ENCODE measurements at regions not wholly inside any gene's neighbourhood (a gene's known extent, or its start where the extent isn't known, plus 50 kb on each side); places are given as distances from the start of the nearest gene placed in this dataset.

DNA sequence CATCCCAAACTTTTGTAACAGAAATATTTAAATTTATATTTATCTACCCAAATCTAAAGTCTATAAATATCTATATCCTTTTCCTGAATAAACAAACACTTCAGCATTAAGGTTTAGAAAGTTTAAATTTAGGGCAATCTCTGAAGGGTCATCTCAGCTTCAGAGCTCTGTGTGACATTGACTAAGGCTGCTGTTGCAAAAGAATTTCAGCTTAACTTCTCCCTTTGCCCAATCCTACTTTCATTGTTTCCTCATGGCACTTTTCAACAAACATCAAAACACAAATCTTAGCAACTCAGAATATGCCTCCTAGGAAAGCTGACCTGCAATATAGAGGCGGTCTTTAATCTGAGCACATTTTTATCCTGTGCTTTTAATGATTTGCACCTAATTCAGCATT is 79.7 kb upstream of the BANK1 start:
- DNase-seq (ENCODE audit: low read depth) = no peak
- Histone ChIP-seq H3K36me3 (ENCODE audit: control insufficient read depth, insufficient read depth, low read length) (no peaks in the 10 kb centered on the region), H3K27me3 (ENCODE audit: control insufficient read depth, insufficient read depth, low read length) (no peaks in the 10 kb centered on the region), H3K4me3 (ENCODE audit: low read depth, low read length) (no peak overlapping the region)
- POLR2A ChIA-PET = no interaction called here
- CTCF ChIA-PET = interaction anchor here (0.6 kb wide), 1 partner anchor 813 kb away, joined by 3 read pairs; no protein-coding TSS in a partner anchor
- TF ChIP-seq, protein P1, sequence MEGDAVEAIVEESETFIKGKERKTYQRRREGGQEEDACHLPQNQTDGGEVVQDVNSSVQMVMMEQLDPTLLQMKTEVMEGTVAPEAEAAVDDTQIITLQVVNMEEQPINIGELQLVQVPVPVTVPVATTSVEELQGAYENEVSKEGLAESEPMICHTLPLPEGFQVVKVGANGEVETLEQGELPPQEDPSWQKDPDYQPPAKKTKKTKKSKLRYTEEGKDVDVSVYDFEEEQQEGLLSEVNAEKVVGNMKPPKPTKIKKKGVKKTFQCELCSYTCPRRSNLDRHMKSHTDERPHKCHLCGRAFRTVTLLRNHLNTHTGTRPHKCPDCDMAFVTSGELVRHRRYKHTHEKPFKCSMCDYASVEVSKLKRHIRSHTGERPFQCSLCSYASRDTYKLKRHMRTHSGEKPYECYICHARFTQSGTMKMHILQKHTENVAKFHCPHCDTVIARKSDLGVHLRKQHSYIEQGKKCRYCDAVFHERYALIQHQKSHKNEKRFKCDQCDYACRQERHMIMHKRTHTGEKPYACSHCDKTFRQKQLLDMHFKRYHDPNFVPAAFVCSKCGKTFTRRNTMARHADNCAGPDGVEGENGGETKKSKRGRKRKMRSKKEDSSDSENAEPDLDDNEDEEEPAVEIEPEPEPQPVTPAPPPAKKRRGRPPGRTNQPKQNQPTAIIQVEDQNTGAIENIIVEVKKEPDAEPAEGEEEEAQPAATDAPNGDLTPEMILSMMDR (IDR thresholded peaks at IDR 0.05; ENCODE audit: insufficient read depth, low read depth, low read length) = no peak

DNA sequence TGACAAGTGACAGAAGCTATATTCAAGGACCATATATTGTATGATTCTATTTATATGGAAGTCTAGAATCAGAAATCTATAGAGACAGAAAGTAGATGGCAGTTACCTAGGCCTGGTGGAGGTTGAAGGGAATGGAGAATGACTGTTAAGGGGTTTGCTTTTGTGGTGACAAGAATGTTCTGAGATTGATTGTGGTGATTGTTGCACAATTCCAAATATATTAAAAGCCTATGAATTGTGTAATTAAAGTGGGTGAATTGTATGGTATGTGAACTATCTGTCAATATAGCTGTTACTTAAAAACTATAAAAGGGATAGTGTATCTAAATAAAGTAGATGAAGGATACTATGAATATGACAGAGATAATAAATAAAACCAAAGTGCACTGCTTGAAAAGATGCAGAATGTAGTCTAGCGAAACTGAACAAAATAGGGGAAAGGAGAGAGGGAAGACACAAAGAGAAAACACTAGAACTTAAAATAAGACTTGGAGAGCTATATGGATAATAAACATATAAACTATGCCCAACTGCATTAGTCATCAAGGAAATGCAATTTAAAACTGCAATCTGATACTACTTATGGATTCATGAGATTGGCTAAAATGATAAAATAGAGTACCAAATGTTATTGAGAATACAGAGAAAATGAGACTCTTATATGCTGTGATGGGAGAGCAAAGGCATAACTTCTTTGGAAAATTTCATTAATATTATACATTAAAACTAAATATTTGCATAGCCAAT is 82.1 kb upstream of the BANK1 start:
- ChIA-PET CTCF (no interaction called here), POLR2A (no interaction called here)
- TF ChIP-seq, protein P1 (IDR thresholded peaks at IDR 0.05; ENCODE audit: insufficient read depth, low read depth, low read length) = no peak
- no peak for DNase-seq (ENCODE audit: low read depth)
- H3K36me3 ChIP-seq (ENCODE audit: control insufficient read depth, insufficient read depth, low read length) = no peaks in the 10 kb centered on the region
- H3K27me3 ChIP-seq (ENCODE audit: control insufficient read depth, insufficient read depth, low read length) = no peaks in the 10 kb centered on the region
- H3K4me3 ChIP-seq (ENCODE audit: low read depth, low read length) = no peak overlapping the region

DNA sequence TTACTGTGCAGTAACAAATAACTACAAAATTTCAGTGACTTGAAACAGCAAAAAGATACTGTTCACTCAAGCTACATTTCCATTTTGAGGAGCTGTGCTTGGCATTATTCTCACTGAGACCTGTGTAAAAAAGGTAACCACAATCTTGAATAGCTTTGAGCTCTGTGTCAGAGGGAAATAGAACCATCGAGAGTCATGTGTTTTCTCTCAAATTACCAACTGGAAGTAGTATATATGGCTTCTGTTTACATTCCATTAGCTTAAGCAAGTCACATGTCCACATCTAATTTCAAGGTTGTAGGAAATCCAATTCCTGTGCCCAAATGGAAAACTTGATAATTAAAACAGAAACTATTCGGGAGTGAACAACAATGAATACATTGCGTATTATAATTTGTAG is 82.9 kb upstream of the BANK1 start:
- DNase-seq (ENCODE audit: low read depth) = no peak
- H3K27me3 ChIP-seq (ENCODE audit: control insufficient read depth, insufficient read depth, low read length) = no peaks in the 10 kb centered on the region
- ChIA-PET POLR2A (no interaction called here), CTCF (interaction anchor here (1.2 kb wide), 1 partner anchor 428 kb away, joined by 3 read pairs; no protein-coding TSS in a partner anchor)
- H3K36me3 ChIP-seq (ENCODE audit: control insufficient read depth, insufficient read depth, low read length) = no peaks in the 10 kb centered on the region
- TF ChIP-seq, protein P1 (IDR thresholded peaks at IDR 0.05; ENCODE audit: insufficient read depth, low read depth, low read length) = no peak
- H3K4me3 ChIP-seq (ENCODE audit: low read depth, low read length) = no peak overlapping the region

DNA sequence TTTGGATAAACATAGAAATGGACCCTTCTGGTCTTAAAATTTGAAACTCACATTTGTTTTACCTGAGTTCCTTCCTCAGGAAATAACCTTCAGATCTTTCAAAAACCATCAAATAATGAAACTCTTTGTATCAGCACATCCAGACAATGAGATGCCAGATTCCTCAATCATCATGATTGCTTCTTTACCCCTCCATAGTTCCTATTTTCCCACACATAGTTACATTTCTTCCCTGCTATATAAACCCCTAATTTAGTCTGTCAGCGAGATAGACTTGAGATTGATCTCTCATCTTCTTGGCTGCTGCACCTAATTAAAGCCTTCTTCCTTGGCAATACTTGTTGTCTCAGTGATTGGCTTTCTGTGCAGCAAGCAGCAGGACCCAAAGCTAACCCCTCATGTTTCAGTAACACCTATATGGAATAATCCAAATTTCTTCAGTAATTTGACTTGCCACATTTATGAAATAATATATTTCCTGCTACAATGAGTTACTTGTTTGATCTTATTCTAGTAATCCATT is 83.9 kb upstream of the BANK1 start:
- H3K36me3 ChIP-seq (ENCODE audit: control insufficient read depth, insufficient read depth, low read length) = no peaks in the 10 kb centered on the region
- POLR2A ChIA-PET = no interaction called here
- DNase-seq (ENCODE audit: low read depth) = no peak
- H3K4me3 ChIP-seq (ENCODE audit: low read depth, low read length) = no peak overlapping the region
- CTCF ChIA-PET = interaction anchor here (1.2 kb wide), 1 partner anchor 427 kb away, joined by 3 read pairs; no protein-coding TSS in a partner anchor
- no peaks in the 10 kb centered on the region for H3K27me3 ChIP-seq (ENCODE audit: control insufficient read depth, insufficient read depth, low read length)
- TF ChIP-seq, protein P1 (IDR thresholded peaks at IDR 0.05; ENCODE audit: insufficient read depth, low read depth, low read length) = no peak

DNA sequence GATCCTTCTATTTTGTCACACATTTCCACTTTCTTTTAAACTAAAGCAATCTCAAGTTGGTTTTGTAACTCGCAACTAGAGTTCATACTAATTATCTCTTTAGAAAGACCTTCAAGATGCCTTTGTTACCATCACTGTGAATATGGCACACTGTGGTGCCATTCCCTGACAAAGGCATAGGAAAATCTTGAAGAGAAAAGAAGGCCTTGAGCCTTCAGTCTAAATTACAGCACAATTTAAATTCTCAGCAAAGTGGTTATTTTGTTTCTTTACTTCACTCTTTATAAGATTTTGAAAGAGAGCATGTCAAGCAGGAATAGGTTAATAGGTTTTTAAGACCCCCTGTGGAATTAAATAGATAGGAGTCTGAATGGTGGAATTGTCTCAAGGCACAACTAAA is 89.0 kb upstream of the BANK1 start:
- ChIA-PET CTCF (no interaction called here), POLR2A (no interaction called here)
- Histone ChIP-seq H3K27me3 (ENCODE audit: control insufficient read depth, insufficient read depth, low read length) (no peaks in the 10 kb centered on the region), H3K36me3 (ENCODE audit: control insufficient read depth, insufficient read depth, low read length) (no peaks in the 10 kb centered on the region), H3K4me3 (ENCODE audit: low read depth, low read length) (no peak overlapping the region)
- no peak for DNase-seq (ENCODE audit: low read depth)
- TF ChIP-seq, protein P1 (IDR thresholded peaks at IDR 0.05; ENCODE audit: insufficient read depth, low read depth, low read length) = no peak
